MCF 10A (cell line): ENCODE measurements at regions not wholly inside any gene's neighbourhood (a gene's known extent, or its start where the extent isn't known, plus 50 kb on each side); places are given as distances from the start of the nearest gene placed in this dataset.

Source experiments
- BruUV-seq: library from RNA; stranded (reverse); fragments of 400-500 nt; replicated peaks from 2 replicates; lab custom pipeline; 2021; lab: Mats Ljungman, UMichigan
- CTCF ChIA-PET: fragments of 300-600 bp; sonication (Branson Sonifier 250); formaldehyde crosslinking; extraction: SDS; loops from one replicate; lab custom pipeline; 2021; ENCODE audit warnings: antibody characterized with exemption, inconsistent platforms; lab: Yijun Ruan, JAX
- POLR2A ChIA-PET: fragments of 300-600, 350-650 bp; sonication (Branson Sonifier 250); formaldehyde crosslinking; extraction: SDS; loops from one replicate; lab custom pipeline; 2020; ENCODE audit warnings: antibody characterized with exemption, inconsistent platforms; lab: Yijun Ruan, JAX
- DNase-seq: peaks from one replicate; pipeline ENCODE4 v3.0.0-alpha.2; 2018; ENCODE audit not compliant: unreplicated experiment
- H3K27ac Mint-ChIP-seq: one replicate; pipeline ENCODE4 v1.8.0; 2022; ENCODE audit warnings: mild to moderate bottlenecking, low read depth, mixed read lengths; ENCODE audit not compliant: unreplicated experiment
- H3K27me3 Mint-ChIP-seq: one replicate; pipeline ENCODE4 v1.8.0; 2022; ENCODE audit warnings: mixed read lengths; ENCODE audit not compliant: insufficient read depth, unreplicated experiment
- H3K36me3 Mint-ChIP-seq: one replicate; pipeline ENCODE4 v1.8.0; 2022; ENCODE audit warnings: mild to moderate bottlenecking, moderate library complexity, mixed read lengths; ENCODE audit not compliant: insufficient read depth, unreplicated experiment
- H3K4me1 Mint-ChIP-seq: one replicate; pipeline ENCODE4 v1.8.0; 2022; ENCODE audit warnings: mixed read lengths; ENCODE audit not compliant: insufficient read depth, unreplicated experiment
- H3K4me3 Mint-ChIP-seq: one replicate; pipeline ENCODE4 v1.8.0; 2022; ENCODE audit warnings: mild to moderate bottlenecking, moderate library complexity, mixed read lengths; ENCODE audit not compliant: unreplicated experiment
- H3K9me3 Mint-ChIP-seq: one replicate; pipeline ENCODE4 v1.8.0; 2022; ENCODE audit warnings: mixed read lengths; ENCODE audit not compliant: unreplicated experiment
- CTCF ChIP-seq: fragments of 200-600 bp; IDR thresholded peaks from one replicate; pipeline ENCODE4 v1.8.0; 2022; ENCODE audit warnings: antibody characterized with exemption, mild to moderate bottlenecking; ENCODE audit not compliant: unreplicated experiment
- intact Hi-C: fragments of 100-400 bp; cut with micrococcal nuclease; formaldehyde crosslinking; loops from 2 replicates; pipeline ENCODE4 v1.14.1; 2022

GRCh38 chr7:67590649-67591048, 594.0 kb downstream of the TYW1 start:
- TF ChIP-seq CTCF, result no peak
- Mint-ChIP-seq H3K27ac (no peak overlapping the region), H3K9me3 (peaks cover 47% of the 10 kb centered on the region), H3K36me3 (no peaks in the 10 kb centered on the region), H3K4me3 (no peak overlapping the region), H3K4me1 (no peaks in the 10 kb centered on the region), H3K27me3 (no peaks in the 10 kb centered on the region)
- no TSS peak for BruUV-seq
- ChIA-PET CTCF (no interaction called here), POLR2A (no interaction called here)
- DNase-seq, result no peak
- intact Hi-C loops, result no loop called here

- ChIA-PET POLR2A (no interaction called here), CTCF (no interaction called here)
- peaks cover 42% of the 10 kb centered on the region for H3K9me3 Mint-ChIP-seq
- no peaks in the 10 kb centered on the region for H3K36me3 Mint-ChIP-seq
- no TSS peak for BruUV-seq
- no peak for TF ChIP-seq CTCF
- no peaks in the 10 kb centered on the region for H3K27me3 Mint-ChIP-seq
- DNase-seq, result no peak
- intact Hi-C loops, result no loop called here
- no peak overlapping the region for H3K4me3 Mint-ChIP-seq
- no peak overlapping the region for H3K27ac Mint-ChIP-seq
- no peaks in the 10 kb centered on the region for H3K4me1 Mint-ChIP-seq
Observed at GRCh38 chr7:67593794-67594193, 597.2 kb downstream of the TYW1 start.

DNA sequence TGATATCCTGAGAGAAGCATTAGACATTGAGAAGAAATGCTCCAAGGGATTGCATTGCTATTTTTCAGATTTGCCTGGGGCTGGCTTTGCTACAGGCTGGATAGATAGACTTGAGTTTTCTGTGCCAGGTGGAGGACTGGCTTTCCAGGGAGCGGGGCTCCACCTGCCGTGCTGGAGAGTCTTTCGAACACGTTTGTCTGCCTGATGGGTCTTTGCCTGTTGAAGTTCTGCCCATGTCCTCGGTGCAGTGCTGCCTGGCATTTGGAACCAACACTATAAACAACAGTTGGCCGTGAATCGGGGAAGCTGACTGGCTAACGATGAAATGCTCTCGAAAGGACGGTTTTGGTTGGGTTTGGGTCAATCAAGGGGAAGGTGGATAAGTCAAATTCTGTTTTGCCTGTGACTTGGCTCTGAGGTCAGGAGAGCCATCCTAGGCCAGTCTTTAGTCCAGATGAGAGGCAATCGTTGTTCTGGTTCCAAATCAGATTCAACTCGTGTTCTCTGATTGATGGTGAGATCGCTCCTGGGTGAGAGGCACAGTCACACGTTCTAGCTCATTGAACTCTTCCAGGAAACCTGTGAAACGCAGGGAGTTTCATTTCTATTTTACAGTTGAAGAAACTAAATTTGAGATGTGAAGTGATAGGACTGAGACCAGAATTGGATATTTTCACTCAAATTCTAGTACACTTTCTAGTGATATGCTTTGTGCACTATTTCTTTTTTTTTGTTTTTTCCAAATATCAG, 599.0 kb downstream of the TYW1 start:
- H3K27ac Mint-ChIP-seq, result no peak overlapping the region
- intact Hi-C loops, result no loop called here
- no TSS peak for BruUV-seq

DNA sequence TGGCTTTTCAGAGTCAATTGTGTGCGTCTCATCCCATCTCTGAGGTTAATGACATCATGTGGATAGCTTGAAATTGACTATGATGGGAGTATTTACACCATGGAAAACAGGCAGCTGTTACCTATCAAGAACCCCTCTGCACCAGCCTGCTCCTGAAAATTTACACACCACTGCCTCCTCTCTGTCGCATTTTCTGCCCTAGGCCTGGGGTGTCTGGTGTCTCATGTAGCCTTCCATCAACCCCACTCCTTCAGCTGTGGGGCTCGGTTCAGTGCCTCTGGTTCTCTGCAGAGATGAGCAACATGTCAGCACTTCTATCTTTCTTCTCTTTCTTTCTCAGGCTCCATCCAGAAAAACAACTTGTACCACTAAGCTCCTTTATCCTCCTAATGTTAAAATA, 600.5 kb downstream of the TYW1 start:
- H3K4me3 Mint-ChIP-seq, result no peak overlapping the region
- no peak for TF ChIP-seq CTCF
- H3K27ac Mint-ChIP-seq, result no peak overlapping the region
- intact Hi-C loops, result no loop called here
- H3K27me3 Mint-ChIP-seq, result no peaks in the 10 kb centered on the region
- no peaks in the 10 kb centered on the region for H3K36me3 Mint-ChIP-seq
- CTCF ChIA-PET, result interaction anchor here (0.8 to 1.0 kb wide), 2 partner anchors 28 to 86 kb away, joined by 3 read pairs; no protein-coding TSS in a partner anchor
- POLR2A ChIA-PET, result no interaction called here
- no peaks in the 10 kb centered on the region for H3K4me1 Mint-ChIP-seq
- BruUV-seq, result no TSS peak
- H3K9me3 Mint-ChIP-seq, result peaks cover 55% of the 10 kb centered on the region
- DNase-seq, result no peak

More for the DNA sequence above, 599.0 kb downstream of the TYW1 start:
- Mint-ChIP-seq H3K36me3 (no peaks in the 10 kb centered on the region), H3K4me3 (no peak overlapping the region), H3K9me3 (peaks cover 44% of the 10 kb centered on the region), H3K4me1 (no peaks in the 10 kb centered on the region), H3K27me3 (no peaks in the 10 kb centered on the region)
- CTCF ChIA-PET, result no interaction called here
- POLR2A ChIA-PET, result no interaction called here
- DNase-seq, result no peak
- TF ChIP-seq CTCF, result no peak
